Mesothelial cell of epicardium (in vitro differentiated cells): ENCODE measurements at regions not wholly inside any gene's neighbourhood (a gene's known extent, or its start where the extent isn't known, plus 50 kb on each side); places are given as distances from the start of the nearest gene placed in this dataset.

Experiments used
- DNase-seq, 2 experiments: peaks; one replicate each; pipeline ENCODE4 v3.0.0; 2021; ENCODE audit warnings: low spot score in 2 of 2; ENCODE audit not compliant: unreplicated experiment in 2 of 2
- H3K27ac Mint-ChIP-seq: 2 replicates; pipeline ENCODE4 v1.8.0; 2021; ENCODE audit warnings: mixed read lengths
- H3K27me3 Mint-ChIP-seq: 2 replicates; pipeline ENCODE4 v1.8.0; 2021; ENCODE audit warnings: low read depth, mixed read lengths
- H3K36me3 Mint-ChIP-seq: 2 replicates; pipeline ENCODE4 v1.8.0; 2021; ENCODE audit warnings: mixed read lengths
- H3K4me1 Mint-ChIP-seq: 2 replicates; pipeline ENCODE4 v1.8.0; 2021; ENCODE audit warnings: mixed read lengths
- H3K4me3 Mint-ChIP-seq: 2 replicates; pipeline ENCODE4 v1.8.0; 2021; ENCODE audit warnings: mild to moderate bottlenecking, moderate library complexity, mixed read lengths
- H3K9me3 Mint-ChIP-seq: 2 replicates; pipeline ENCODE4 v1.8.0; 2021; ENCODE audit warnings: mixed read lengths
- CTCF ChIP-seq: fragments of 200-600 bp; sonication (generic); IDR thresholded peaks from one replicate; pipeline ENCODE4 v1.5.0; 2021; ENCODE audit warnings: antibody characterized with exemption; ENCODE audit not compliant: unreplicated experiment

DNA sequence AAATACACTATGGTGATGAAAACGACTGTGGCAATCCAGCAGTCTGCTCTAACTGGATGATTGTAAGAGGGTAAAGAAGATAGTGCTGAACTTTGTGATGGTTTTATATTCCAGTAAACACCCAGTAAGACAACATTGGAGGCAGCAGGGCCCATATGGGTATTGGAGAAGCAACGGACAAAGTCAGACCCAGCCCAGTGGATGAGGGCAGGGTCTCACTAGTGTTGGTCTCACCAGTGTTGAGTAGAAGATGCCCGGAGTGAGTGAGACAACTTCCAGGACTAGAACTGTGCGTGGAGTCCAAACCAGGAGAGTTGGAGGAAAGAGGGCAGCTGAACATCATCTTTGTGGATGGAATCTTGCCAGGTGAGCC is 71.9 kb upstream of the CELF4 start:
- H3K4me3 Mint-ChIP-seq: no peak overlapping the region
- H3K36me3 Mint-ChIP-seq: no peaks in the 10 kb centered on the region
- H3K9me3 Mint-ChIP-seq: no peaks in the 10 kb centered on the region
- DNase-seq: no peak
- H3K4me1 Mint-ChIP-seq: no peaks in the 10 kb centered on the region
- H3K27ac Mint-ChIP-seq: no peak overlapping the region
- TF ChIP-seq CTCF: no peak
- H3K27me3 Mint-ChIP-seq: peaks cover 9% of the 10 kb centered on the region

DNA sequence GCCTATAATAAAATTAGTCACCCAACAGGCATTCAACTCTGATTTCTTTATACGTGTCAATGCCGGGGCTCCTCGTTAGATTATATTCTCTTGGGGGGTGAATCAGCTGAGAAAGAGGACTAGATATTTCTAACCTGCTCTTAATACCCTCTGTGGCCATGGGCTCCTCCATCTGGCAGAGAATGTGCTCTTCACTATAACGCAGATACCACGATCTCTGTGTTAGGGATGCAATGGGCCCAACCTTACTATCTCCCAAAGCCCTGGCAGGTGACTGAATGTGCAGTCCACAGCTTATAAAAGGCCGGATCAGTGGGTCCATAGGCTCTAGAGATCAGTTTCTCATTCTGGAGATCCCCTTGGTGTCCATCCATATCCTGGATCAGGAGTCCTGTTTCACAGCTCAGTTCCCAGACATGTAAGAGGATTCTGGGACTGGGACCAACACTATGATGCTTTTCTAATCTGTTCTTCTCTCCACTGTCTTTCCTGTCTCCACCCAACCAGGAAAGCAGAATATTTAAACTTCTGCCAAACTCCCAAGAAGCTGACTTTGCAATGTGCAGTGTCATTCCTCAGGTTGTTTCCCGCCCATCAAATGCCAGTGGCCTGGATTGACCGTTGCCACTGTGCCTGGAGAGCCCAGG is 71.4 kb upstream of the CELF4 start:
- Mint-ChIP-seq H3K27ac (no peak overlapping the region), H3K4me1 (no peaks in the 10 kb centered on the region), H3K9me3 (no peaks in the 10 kb centered on the region), H3K36me3 (no peaks in the 10 kb centered on the region), H3K27me3 (peaks cover 9% of the 10 kb centered on the region), H3K4me3 (no peak overlapping the region)
- DNase-seq: no peak
- TF ChIP-seq CTCF: no peak

- no peak for TF ChIP-seq CTCF
- Mint-ChIP-seq H3K36me3 (no peaks in the 10 kb centered on the region), H3K4me1 (no peaks in the 10 kb centered on the region), H3K9me3 (no peaks in the 10 kb centered on the region), H3K4me3 (no peak overlapping the region), H3K27me3 (peaks cover 11% of the 10 kb centered on the region), H3K27ac (no peak overlapping the region)
- DNase-seq: no peak
These were observed 68.9 kb upstream of the CELF4 start for GRCh38 chr18:37634516-37634915.

DNA sequence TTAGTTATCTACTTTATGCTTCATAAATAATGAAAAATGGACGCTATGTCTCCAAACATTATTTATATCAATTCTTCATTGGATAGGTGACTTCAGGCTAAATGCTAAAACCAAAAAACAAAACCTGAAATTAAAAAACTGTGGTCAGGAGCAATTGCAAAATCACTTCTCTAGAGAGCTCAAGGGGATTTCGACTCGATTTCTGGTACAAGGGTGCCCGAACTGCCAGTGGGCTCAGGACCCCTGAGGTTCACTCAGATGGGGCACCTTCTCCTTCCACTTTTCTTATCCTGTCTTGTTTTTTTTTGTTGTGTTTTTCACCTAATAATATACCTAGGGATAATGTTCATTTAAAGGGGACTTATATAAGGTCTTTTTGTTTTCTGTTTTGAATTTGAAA is 65.8 kb upstream of the CELF4 start:
- peaks cover 21% of the 10 kb centered on the region for H3K27me3 Mint-ChIP-seq
- H3K4me3 Mint-ChIP-seq: no peak overlapping the region
- no peak for DNase-seq
- H3K27ac Mint-ChIP-seq: no peak overlapping the region
- no peaks in the 10 kb centered on the region for H3K4me1 Mint-ChIP-seq
- H3K36me3 Mint-ChIP-seq: no peaks in the 10 kb centered on the region
- TF ChIP-seq CTCF: no peak
- H3K9me3 Mint-ChIP-seq: no peaks in the 10 kb centered on the region

DNA sequence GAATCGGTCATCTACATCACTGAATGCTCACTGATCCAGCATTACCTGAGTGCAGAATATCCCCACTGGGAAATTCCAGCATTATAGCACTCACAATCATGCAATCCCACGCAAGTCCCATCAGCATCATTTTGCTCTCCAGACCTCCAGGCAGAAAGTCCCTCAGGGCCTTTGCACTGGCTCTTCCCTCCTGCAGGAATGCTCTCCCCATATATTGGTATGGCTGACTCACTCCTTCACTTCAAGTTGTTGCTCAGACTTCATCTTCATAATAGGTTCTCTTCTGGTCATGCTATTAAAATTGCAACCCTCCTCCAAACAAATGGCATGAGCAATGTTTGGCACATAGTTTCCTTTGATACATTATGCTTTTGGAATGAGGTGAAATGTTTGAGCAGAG is 64.7 kb upstream of the CELF4 start:
- no peak for DNase-seq
- Mint-ChIP-seq H3K4me1 (peaks cover under 1% of the 10 kb centered on the region), H3K27me3 (peaks cover 19% of the 10 kb centered on the region), H3K36me3 (no peaks in the 10 kb centered on the region), H3K9me3 (no peaks in the 10 kb centered on the region), H3K4me3 (no peak overlapping the region), H3K27ac (no peak overlapping the region)
- no peak for TF ChIP-seq CTCF
